ENCODE measurements at regions not wholly inside any gene's neighbourhood (a gene's known extent, or its start where the extent isn't known, plus 50 kb on each side); places are given as distances from the start of the nearest gene placed in this dataset.

DNA sequence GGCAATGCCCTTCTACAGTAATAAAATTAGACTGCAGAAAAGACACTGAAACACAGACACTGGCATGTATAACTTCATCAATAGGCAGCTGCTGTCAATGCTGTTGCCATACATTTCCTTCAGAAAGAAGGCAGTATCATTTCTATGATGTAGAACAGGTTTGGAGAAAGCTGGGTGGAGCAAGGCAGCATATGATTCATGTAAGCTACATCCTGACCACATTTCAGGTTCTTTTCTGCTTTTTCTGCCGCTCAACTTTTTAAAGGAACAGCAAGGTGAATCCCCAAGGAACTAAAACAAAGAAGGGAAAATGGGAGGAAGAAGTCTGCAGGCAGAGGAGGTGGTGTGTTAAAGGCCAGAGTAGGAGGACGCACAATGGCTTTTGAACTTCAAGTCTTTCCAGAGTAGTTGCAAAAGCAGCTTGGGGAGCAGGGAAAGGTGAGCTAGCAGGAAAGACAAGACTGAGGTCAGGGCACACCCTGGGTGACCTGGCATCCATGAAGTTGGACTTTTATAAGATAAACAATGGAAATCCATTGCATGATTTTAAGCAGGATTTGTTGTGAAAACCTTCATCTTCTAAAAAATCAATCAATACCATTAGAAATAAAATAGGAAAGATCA, 142.1 kb downstream of the MED10 start:
- WGBS, 2 donors, result 85 to 90% methylated on average over 2 of the region's 2 CpGs
- no peak for DNase-seq
- intact Hi-C loops (cut with DNase I), result no loop called here

DNA sequence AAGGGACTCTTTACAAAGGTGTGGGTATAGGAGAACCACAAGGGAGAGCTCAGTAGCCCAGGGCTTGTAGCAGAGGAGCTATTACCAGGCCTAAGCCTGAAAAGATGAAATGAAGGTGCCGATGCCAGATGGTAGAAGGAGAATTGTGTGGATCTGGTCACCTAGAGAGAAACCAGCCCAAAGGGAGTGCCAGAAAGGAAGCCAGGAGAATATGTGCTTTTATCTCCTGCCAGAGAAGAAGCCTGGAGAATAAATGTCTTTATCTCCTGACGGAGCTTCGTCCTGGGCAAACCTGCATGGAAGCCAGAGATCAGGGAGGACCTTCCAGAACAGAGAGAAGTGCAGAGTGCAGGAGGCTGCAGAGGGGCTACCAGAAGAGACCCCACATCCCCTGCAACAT, 142.6 kb downstream of the MED10 start:
- no peak for DNase-seq
- intact Hi-C loops (cut with DNase I), result no loop called here
- Histone ChIP-seq H3K4me3 (ENCODE audit: low read length in 2 of 2) (no peak overlapping the region), H3K27me3 (ENCODE audit: control insufficient read depth in 1 of 2, insufficient read depth in 2 of 2, low read length in 1 of 2) (no peaks in the 10 kb centered on the region), H3K4me1 (ENCODE audit: control insufficient read depth in 1 of 2, insufficient read depth in 2 of 2, low read length in 2 of 2) (no peaks in the 10 kb centered on the region), H3K36me3 (ENCODE audit: control insufficient read depth in 1 of 2, insufficient read depth in 2 of 2, low read length in 1 of 2) (no peaks in the 10 kb centered on the region), H3K9me3 (ENCODE audit: control insufficient read depth, low read length) (no peaks in the 10 kb centered on the region), H3K27ac (ENCODE audit: low read depth in 1 of 2, low read length in 2 of 2) (no peak overlapping the region)
- ATAC-seq (ENCODE audit: low FRiP score), result no peak
- 92 to 96% methylated on average over 3 of the region's 3 CpGs for WGBS, 2 donors

More for the DNA sequence above, 142.1 kb downstream of the MED10 start:
- no peak overlapping the region for H3K4me3 ChIP-seq (ENCODE audit: low read length in 2 of 2)
- H3K36me3 ChIP-seq (ENCODE audit: control insufficient read depth in 1 of 2, insufficient read depth in 2 of 2, low read length in 1 of 2), result no peaks in the 10 kb centered on the region
- H3K27ac ChIP-seq (ENCODE audit: low read depth in 1 of 2, low read length in 2 of 2), result no peak overlapping the region
- H3K4me1 ChIP-seq (ENCODE audit: control insufficient read depth in 1 of 2, insufficient read depth in 2 of 2, low read length in 2 of 2), result no peaks in the 10 kb centered on the region
- H3K9me3 ChIP-seq (ENCODE audit: control insufficient read depth, low read length), result no peaks in the 10 kb centered on the region
- no peaks in the 10 kb centered on the region for H3K27me3 ChIP-seq (ENCODE audit: control insufficient read depth in 1 of 2, insufficient read depth in 2 of 2, low read length in 1 of 2)
- ATAC-seq (ENCODE audit: low FRiP score), result no peak

DNA sequence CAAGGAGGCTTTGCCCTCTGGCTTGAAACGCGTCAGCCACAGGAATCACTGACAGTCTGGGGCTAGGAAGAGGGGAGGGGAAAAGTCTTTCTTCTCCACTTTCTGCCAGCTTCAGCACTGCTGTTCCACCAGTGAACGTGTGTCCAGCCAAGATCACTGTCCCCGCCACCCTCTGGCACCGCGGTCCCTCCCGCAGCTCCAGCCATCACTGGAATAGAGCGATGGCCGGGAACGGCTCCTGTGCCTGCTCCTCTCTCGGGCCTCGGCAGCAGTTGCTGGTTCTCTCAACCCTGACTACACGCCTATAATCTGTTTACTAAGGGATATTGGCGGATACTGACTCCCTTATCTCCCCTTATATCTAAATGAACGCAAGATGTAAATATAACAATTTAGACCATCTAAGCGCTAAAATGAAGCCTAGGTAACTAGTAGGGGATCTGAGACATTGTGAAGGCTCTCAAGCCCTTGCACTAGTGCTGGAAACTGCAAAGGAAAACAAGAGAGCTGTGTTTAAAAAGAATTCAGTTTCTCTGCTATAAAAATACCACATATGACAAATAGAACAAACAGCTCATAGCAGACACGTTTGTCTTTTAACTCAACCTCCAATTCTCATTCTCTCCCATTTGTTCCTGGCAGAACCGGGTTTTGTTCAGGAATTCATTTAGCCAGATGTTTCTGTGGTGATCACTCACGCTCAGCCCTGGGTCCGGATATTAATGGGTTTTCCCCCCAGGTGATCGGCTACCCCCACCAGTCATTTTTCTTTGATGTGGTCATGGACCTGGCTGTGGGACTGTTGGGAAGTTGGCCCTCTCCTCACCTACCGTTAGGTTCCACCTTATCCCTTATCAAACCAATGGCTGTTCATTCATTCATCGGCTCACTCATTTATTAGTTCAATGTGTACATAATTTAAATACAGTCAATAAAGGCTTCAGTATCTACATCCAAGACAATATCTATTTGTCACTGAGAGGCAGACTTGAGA, 149.8 kb downstream of the MED10 start:
- no peaks in the 10 kb centered on the region for H3K4me1 ChIP-seq (ENCODE audit: control insufficient read depth in 1 of 2, insufficient read depth in 2 of 2, low read length in 2 of 2)
- no peaks in the 10 kb centered on the region for H3K9me3 ChIP-seq (ENCODE audit: control insufficient read depth, low read length)
- H3K4me3 ChIP-seq (ENCODE audit: low read length in 2 of 2), result no peak overlapping the region
- H3K36me3 ChIP-seq (ENCODE audit: control insufficient read depth in 1 of 2, insufficient read depth in 2 of 2, low read length in 1 of 2), result no peaks in the 10 kb centered on the region
- no peak overlapping the region for H3K27ac ChIP-seq (ENCODE audit: low read depth in 1 of 2, low read length in 2 of 2)
- no peaks in the 10 kb centered on the region for H3K27me3 ChIP-seq (ENCODE audit: control insufficient read depth in 1 of 2, insufficient read depth in 2 of 2, low read length in 1 of 2)
- intact Hi-C loops (cut with DNase I), result no loop called here
- DNase-seq (no peak), ATAC-seq (ENCODE audit: low FRiP score) (no peak)
- 16 to 50% methylated on average over 23 of the region's 23 CpGs for WGBS, 2 donors

DNA sequence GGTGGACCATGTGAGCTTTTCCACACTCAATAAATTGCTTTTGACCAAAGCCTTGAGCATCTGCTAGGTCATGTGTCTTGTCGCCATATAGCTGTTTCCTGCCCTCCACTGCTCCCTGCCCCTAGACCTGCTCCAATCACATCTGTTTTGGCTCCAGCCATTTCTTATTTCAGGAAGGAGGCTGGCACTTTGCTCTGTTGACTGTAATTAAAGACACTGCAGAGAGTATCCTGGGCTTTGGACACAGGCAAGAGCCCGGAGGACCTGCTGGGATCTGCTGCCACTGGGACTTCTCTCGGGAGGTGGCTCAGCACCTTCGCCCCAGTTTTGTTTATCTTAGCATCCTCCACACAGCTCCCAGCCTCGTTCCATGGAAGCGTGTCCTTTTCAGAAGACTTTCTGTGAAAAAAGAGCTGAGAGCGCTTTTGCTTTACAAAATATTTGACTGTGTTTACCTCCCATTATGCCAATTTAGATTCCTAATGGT, 153.2 kb downstream of the MED10 start:
- no peak overlapping the region for H3K27ac ChIP-seq (ENCODE audit: low read depth in 1 of 2, low read length in 2 of 2)
- 78 to 88% methylated on average over 7 of the region's 7 CpGs for WGBS, 2 donors

DNA sequence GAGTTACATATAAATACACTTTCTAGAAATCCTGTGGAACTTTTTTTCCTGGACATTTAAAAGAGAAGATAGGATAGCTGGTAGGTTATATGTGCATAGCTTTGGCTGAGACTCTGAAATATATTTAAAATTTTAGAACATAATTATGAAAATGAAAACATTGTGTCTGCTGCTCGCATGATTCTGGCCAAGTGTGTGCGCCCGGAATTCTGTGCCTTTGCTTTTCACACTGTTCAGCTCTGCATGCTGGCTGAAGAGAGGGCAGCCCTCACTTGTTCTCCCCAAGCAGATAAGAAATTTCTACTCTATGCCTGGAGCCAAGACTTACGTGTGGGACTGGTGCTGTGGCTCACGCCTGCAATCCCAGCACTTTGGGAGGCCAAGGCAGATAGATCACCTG, 153.9 kb downstream of the MED10 start:
- no peaks in the 10 kb centered on the region for H3K27me3 ChIP-seq (ENCODE audit: control insufficient read depth in 1 of 2, insufficient read depth in 2 of 2, low read length in 1 of 2)
- H3K36me3 ChIP-seq (ENCODE audit: control insufficient read depth in 1 of 2, insufficient read depth in 2 of 2, low read length in 1 of 2), result no peaks in the 10 kb centered on the region
- no peaks in the 10 kb centered on the region for H3K4me1 ChIP-seq (ENCODE audit: control insufficient read depth in 1 of 2, insufficient read depth in 2 of 2, low read length in 2 of 2)
- H3K27ac ChIP-seq (ENCODE audit: low read depth in 1 of 2, low read length in 2 of 2), result no peak overlapping the region
- no peak for DNase-seq
- 52 to 66% methylated on average over 5 of the region's 5 CpGs for WGBS, 2 donors
- intact Hi-C loops (cut with DNase I), result no loop called here
- no peak overlapping the region for H3K4me3 ChIP-seq (ENCODE audit: low read length in 2 of 2)
- no peaks in the 10 kb centered on the region for H3K9me3 ChIP-seq (ENCODE audit: control insufficient read depth, low read length)
- no peak for ATAC-seq (ENCODE audit: low FRiP score)

More for the DNA sequence above, 153.2 kb downstream of the MED10 start:
- no peaks in the 10 kb centered on the region for H3K4me1 ChIP-seq (ENCODE audit: control insufficient read depth in 1 of 2, insufficient read depth in 2 of 2, low read length in 2 of 2)
- DNase-seq, result no peak
- H3K36me3 ChIP-seq (ENCODE audit: control insufficient read depth in 1 of 2, insufficient read depth in 2 of 2, low read length in 1 of 2), result no peaks in the 10 kb centered on the region
- H3K4me3 ChIP-seq (ENCODE audit: low read length in 2 of 2), result no peak overlapping the region
- intact Hi-C loops (cut with DNase I), result no loop called here
- ATAC-seq (ENCODE audit: low FRiP score), result no peak
- H3K27me3 ChIP-seq (ENCODE audit: control insufficient read depth in 1 of 2, insufficient read depth in 2 of 2, low read length in 1 of 2), result no peaks in the 10 kb centered on the region
- H3K9me3 ChIP-seq (ENCODE audit: control insufficient read depth, low read length), result no peaks in the 10 kb centered on the region

DNA sequence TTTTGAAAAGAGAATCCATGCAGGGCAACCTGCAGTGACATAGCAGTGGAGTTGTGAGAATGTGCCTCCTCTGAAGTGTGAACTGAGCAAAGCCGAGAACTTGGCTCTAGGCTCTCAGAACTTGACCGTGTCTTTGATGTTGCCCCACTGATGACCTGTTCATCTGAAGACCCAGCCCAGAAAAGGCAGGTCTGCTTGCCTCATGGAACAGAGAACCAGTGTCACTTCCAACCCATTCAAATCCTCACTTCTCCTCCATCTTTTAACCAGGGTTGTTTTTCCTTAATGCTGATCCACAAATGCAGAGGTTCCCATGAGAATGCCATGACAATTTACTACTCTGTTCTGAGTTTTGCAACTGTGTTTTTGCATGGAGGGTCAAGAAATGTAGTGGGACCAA, 155.4 kb downstream of the MED10 start:
- no peak for ATAC-seq (ENCODE audit: low FRiP score)
- Histone ChIP-seq H3K27ac (ENCODE audit: low read depth in 1 of 2, low read length in 2 of 2) (no peak overlapping the region), H3K9me3 (ENCODE audit: control insufficient read depth, low read length) (no peaks in the 10 kb centered on the region), H3K4me1 (ENCODE audit: control insufficient read depth in 1 of 2, insufficient read depth in 2 of 2, low read length in 2 of 2) (no peaks in the 10 kb centered on the region), H3K36me3 (ENCODE audit: control insufficient read depth in 1 of 2, insufficient read depth in 2 of 2, low read length in 1 of 2) (no peaks in the 10 kb centered on the region), H3K27me3 (ENCODE audit: control insufficient read depth in 1 of 2, insufficient read depth in 2 of 2, low read length in 1 of 2) (no peaks in the 10 kb centered on the region), H3K4me3 (ENCODE audit: low read length in 2 of 2) (no peak overlapping the region)
- WGBS, 2 donors, result 98% methylated on average over 2 of the region's 2 CpGs
- intact Hi-C loops (cut with DNase I), result no loop called here
- DNase-seq, result no peak

DNA sequence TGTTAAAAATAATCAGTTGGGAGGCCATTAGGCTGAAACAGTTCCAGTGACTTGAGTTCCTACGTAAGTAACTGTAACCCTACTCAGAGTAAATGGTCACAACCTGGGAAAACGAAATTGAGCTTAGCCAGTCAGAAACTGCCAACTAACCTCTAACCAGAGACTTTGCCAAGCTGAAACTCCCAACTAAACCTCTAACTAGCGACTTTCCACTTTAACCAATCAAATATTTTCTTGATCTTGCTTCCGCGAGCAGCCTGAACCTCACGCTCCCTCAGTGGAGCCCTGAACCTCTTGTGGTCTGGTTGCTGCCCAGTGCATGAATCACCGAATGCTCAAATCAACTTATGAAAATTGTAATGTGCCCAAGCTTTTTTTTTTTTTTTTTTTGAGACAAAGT, 156.2 kb downstream of the MED10 start:
- Histone ChIP-seq H3K36me3 (ENCODE audit: control insufficient read depth in 1 of 2, insufficient read depth in 2 of 2, low read length in 1 of 2) (no peaks in the 10 kb centered on the region), H3K4me3 (ENCODE audit: low read length in 2 of 2) (no peak overlapping the region), H3K27ac (ENCODE audit: low read depth in 1 of 2, low read length in 2 of 2) (no peak overlapping the region), H3K4me1 (ENCODE audit: control insufficient read depth in 1 of 2, insufficient read depth in 2 of 2, low read length in 2 of 2) (no peaks in the 10 kb centered on the region), H3K27me3 (ENCODE audit: control insufficient read depth in 1 of 2, insufficient read depth in 2 of 2, low read length in 1 of 2) (no peaks in the 10 kb centered on the region), H3K9me3 (ENCODE audit: control insufficient read depth, low read length) (no peaks in the 10 kb centered on the region)
- intact Hi-C loops (cut with DNase I), result no loop called here
- DNase-seq (no peak), ATAC-seq (ENCODE audit: low FRiP score) (no peak)
- 78 to 79% methylated on average over 7 of the region's 7 CpGs for WGBS, 2 donors

DNA sequence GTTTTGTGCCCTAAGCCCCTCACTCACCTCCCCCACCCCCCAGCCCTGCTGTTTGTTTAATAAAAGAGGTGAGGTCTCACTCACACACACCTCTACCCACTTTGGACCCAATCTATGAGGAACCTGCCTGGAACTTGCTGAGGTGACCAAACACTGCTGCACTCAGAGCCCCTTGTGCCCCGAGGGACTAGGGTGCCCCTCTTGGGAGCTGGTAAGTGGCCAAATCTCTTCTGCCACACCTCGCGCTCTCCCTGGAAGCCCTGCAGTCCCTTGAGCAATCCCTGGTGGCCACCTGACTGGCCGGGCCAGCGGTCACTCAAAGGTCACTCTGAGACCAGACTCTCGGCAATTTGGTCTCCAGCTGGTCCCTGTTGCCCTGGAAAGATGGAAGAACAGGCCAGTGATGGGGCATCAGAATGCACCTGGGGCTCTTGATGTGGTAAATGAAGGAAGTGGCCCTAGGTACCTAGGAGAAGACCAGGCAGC, 157.2 kb downstream of the MED10 start:
- Histone ChIP-seq H3K4me1 (ENCODE audit: control insufficient read depth in 1 of 2, insufficient read depth in 2 of 2, low read length in 2 of 2) (no peaks in the 10 kb centered on the region), H3K9me3 (ENCODE audit: control insufficient read depth, low read length) (no peaks in the 10 kb centered on the region), H3K36me3 (ENCODE audit: control insufficient read depth in 1 of 2, insufficient read depth in 2 of 2, low read length in 1 of 2) (no peaks in the 10 kb centered on the region), H3K4me3 (ENCODE audit: low read length in 2 of 2) (no peak overlapping the region), H3K27me3 (ENCODE audit: control insufficient read depth in 1 of 2, insufficient read depth in 2 of 2, low read length in 1 of 2) (no peaks in the 10 kb centered on the region), H3K27ac (ENCODE audit: low read depth in 1 of 2, low read length in 2 of 2) (no peak overlapping the region)
- ATAC-seq (ENCODE audit: low FRiP score) (no peak), DNase-seq (no peak)
- 95 to 97% methylated on average over 6 of the region's 6 CpGs for WGBS, 2 donors
- intact Hi-C loops (cut with DNase I), result no loop called here

All from aorta (tissue), 5 donors.